GM21619 (cell line): ENCODE measurements at regions not wholly inside any gene's neighbourhood (a gene's known extent, or its start where the extent isn't known, plus 50 kb on each side); places are given as distances from the start of the nearest gene placed in this dataset.
"Not testable (repeated sequence)": the region's sequence is repeated elsewhere in the genome, so short reads cannot be mapped to it uniquely, and the experiment has no call there.

Experiments
- ATAC-seq: cut with Tn5 transposase; IDR thresholded peaks from one replicate; pipeline ENCODE4 v1.9.1; 2021; ENCODE audit not compliant: unreplicated experiment

DNA sequence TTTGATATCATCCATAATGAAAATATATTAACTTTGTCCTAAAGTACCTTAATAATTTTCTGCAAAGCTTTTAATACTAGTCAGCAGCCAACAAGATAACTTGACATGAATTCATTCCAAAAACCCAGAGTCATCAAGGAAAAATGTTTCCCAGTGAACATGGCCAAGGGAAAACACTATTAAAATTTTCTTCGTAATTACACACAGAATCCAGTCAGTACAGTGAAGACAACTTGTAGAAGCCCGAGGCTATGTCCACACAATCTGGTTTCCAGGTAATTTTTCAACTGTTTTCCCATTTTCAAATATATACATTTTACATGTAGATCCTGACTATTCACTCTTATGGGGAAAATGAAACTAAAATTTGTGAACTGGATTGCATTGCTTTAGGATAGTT is 600.9 kb downstream of the CDH8 start:
- no peak for ATAC-seq

GRCh38 chr16:61432421-61432820 is 603.8 kb downstream of the CDH8 start:
- no peak for ATAC-seq

DNA sequence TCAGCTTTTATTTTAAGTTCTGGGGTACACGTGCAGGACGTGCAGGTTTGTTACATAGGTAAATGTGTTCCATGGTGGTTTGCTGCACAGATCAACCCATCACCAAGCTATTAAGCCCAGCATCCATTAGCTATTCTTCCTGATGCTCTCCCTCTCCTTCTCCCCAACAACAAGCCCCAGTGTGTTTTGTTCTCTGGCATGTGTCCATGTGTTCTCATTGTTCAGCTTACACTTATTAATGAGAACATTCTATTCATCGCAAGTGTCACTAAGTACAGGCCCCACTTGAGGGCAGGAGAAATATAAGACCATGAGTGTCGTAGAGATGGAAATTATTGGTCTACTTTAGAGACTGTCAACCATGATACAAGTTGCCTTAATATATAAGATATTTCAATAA is 615.1 kb downstream of the CDH8 start:
- no peak for ATAC-seq

DNA sequence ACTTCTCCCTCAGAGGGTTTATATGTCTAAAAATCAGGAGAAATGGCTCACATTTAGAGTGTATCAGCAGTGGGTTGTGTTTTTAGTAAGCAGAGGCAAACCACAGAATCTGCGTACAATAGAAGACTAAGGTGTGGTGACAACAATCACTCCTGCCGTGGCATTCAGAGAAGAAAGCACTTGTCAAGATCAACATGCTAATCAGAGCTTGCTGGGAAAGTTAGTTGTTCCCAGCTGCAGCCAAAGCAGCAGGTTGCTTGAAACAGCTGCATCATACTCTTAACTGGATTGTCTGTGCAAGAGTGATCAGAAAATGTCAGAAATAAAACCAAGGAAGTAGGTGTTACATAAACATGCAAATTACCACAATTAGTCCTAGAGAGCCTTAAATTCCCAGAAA is 616.4 kb downstream of the CDH8 start:
- ATAC-seq: no peak

DNA sequence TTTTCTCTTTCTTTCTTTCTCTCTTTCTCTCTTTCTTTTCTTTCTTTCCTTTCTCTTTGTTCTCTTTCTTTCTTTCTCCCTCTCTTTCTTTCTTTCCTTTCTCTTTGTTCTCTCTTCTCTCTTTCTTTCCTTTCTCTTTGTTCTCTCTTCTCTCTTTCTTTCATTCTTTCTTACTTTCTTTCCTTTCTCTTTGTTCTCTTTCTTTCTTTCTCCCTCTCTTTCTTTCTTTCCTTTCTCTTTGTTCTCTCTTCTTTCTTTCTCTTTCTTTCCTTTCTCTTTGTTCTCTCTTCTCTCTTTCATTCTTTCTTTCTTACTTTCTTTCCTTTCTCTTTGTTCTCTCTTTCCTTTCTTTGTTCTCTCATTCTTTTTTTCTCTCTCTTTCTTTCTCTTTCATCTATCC is 617.4 kb downstream of the CDH8 start:
- not testable (repeated sequence) for ATAC-seq

DNA sequence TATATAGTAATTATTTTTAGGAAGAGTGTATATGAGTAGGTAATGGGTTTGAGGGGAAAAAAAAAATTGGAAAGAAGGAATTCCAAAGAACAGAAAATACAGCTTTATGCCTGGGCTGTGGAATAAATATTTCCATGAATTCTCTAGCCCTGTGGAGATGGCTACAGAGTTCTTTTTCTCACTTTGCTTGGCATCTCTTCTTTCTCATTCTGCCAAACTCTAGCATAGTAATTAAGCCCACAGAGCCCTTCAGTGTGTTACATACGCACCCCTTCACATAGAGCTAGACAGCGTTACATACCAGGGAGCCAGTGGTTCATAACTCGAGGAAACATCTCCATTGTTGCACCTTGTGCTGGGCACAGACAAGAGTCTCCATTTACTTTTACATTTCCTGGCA is 621.1 kb downstream of the CDH8 start:
- ATAC-seq: no peak

GRCh38 chr16:61413021-61413420 is 623.2 kb downstream of the CDH8 start:
- ATAC-seq: no peak

DNA sequence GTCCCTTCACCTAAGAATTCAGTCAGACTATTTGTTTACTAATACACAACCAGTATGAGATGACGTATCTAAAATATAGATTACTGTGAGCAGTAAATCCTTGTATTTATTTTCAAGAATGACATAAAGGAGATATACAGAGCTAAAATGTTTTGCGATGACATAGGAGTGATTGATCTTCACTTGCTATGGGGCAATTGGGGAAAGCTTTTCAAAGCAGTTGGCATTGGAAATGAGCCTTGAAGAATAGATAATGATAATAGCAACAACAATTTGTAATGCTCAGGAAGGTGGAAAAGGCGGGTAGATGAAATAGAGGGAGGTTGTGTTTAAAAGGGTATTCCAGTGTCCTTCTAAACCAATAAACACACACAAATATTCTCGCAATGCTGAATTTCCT is 623.7 kb downstream of the CDH8 start:
- no peak for ATAC-seq

- ATAC-seq: no peak
Measured at GRCh38 chr16:61409604-61410003, 626.6 kb downstream of the CDH8 start.

DNA sequence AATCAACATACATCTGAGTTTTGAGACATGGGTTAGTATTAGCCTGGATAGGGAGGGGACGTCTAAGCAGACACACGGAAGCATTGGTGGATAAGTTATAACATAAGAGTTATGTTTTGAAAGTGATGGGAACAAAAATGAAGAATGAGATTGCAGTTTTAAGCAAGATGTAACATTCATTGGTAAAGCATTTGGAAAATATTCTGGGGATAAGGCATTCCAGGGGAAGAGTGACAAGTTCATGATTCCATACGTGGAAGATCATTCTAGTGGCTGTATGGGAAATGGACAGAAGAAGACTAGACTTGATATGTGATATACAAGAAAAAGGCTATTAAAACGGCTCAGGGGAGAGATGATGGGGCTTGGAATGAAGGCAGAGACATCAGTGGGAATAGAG is 632.9 kb downstream of the CDH8 start:
- ATAC-seq: no peak

GRCh38 chr16:61391896-61392295 is 644.3 kb downstream of the CDH8 start:
- ATAC-seq: no peak

- no peak for ATAC-seq
Measured at GRCh38 chr16:61390965-61391637, 645.1 kb downstream of the CDH8 start.

- no peak for ATAC-seq
Measured at GRCh38 chr16:61385392-61386071, 650.7 kb downstream of the CDH8 start.

GRCh38 chr16:61382435-61382834 is 653.8 kb downstream of the CDH8 start:
- no peak for ATAC-seq

- no peak for ATAC-seq
Measured at GRCh38 chr16:61379311-61379710, 656.9 kb downstream of the CDH8 start.

- ATAC-seq: no peak
Measured at GRCh38 chr16:61374071-61374470, 662.2 kb downstream of the CDH8 start.

DNA sequence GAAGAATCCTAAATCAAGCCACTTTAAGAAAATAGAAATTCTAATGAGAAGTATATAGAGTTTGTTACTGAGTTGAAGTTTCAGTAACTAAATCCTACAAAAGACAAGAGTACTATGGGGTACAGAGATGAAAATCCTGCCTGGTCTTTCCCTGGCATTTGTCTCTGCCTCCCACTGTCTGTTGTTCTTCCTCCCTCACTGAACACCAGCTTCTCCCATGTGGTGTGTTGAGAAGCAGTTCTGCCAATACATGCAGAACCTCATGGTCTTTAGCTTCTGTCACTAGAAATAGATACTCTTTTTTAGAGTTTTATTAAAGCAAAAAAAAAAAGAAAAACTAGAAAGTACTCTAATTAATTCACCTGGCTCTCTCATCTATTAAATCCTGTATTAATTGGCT is 664.4 kb downstream of the CDH8 start:
- no peak for ATAC-seq

DNA sequence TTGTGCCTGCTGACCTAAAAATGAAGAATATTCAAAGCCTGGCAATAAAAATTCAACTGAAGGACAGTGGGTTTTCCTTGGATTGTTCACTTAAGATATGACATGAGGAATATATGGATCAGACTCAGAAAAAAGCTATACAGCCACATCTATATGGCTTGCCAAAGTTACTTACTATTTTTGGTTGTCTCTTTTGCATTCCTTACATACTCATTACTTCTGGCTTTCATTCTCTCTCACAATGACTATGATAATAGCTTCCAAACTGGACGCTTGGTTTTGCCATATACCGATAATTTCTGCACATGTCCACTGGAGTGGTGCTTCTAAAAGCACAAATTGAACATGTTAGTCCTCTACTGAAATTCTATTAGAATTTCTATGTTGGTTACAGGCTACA is 664.9 kb downstream of the CDH8 start:
- no peak for ATAC-seq

DNA sequence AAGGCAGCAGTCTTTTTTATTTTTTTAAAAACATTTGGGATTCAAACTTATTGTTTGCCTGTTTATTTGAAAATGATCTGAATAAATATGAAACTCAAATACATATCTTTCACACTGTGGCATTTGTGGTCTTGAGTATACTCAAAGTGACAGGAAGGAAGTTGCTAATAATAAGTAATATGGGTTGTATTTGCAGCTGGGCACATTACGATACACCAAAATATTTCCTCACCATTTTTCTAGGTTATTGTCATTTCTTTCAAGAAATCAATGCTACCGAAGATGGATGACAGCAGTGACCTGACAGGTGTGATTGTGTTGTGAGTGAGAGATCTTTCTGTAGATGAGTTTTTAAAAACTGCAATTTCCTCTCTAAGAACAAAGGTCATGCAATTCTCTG is 665.7 kb downstream of the CDH8 start:
- no peak for ATAC-seq

DNA sequence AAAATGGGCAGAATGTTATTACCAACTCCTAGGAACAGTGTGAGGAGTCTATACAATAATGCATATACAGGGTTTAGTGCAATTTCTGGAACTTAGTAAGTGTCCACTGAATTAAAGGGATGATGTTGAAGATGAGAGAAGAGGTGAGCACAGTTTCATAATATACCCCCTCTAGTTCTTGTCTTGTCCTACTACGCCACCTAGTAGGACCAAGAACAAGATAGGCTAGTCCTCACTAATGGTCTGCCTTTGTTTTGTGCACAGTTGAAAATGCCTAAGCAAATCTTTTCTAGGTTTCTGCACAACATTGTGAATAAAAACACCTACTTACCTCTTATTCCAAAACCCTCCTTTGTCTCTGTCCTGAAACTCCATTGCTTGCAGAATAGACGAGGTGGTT is 670.2 kb downstream of the CDH8 start:
- ATAC-seq: no peak

DNA sequence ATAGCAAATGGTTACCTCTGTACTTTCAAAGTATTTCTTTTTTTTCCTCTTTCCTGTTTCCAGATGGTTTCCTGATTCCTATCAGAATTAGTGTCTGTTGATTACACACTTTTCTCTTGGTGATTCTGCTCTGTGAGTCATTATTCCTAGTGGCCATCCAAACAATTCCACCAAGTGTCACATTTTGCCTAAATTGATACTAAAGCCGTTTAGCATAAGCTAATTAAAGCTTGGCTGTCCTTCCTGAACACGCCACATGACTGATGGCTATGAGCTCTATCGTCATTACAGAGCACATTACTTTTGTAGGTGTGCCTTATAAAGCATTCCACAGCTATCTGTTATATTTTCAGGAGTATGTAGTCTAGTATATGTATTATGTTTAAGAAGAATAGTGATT is 671.2 kb downstream of the CDH8 start:
- no peak for ATAC-seq

DNA sequence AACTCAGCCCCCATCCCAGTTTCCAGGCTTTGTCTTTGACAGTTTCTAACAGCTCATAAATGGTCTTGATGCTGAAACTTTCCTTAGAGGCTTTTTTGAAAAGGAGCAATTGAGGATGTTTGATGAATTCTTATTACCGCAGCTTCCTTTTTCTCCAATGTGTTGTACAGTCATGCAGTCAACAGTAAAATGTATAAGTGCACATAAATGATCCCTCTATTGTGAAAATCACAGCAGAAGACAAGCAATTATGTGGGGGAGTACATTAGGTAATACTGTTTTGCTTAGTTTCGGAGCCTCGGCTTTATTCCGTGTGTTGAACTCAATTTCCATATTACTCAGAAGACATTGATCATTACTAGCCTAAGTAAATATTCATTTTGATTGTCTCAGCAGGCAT is 673.7 kb downstream of the CDH8 start:
- no peak for ATAC-seq

GRCh38 chr16:61344791-61345190 is 691.4 kb downstream of the CDH8 start:
- no peak for ATAC-seq
